ENCODE measurements at regions not wholly inside any gene's neighbourhood (a gene's known extent, or its start where the extent isn't known, plus 50 kb on each side); places are given as distances from the start of the nearest gene placed in this dataset.

DNA sequence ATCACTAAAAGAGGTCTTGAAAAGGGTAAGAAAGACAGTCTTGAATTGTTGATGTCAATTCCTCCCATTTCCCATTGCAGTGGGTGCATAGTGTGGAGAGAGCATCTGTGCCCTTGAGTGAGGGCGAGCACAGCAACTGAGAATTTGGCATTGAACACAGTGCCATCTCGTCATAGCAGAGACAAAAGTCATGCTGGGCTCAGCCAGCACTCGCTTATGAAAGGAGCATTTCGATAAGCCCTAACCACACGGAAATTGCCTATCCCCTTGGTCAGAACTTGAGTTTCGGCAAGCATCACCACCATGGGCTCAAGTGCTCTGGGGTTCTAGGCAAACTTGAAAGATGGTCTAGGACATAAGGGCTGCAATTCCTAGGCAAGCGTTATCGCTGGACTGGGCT lies 712.8 kb upstream of the CDH10 start:
- no peaks in the 10 kb centered on the region for H3K36me3 ChIP-seq (ENCODE audit: insufficient read depth, low read length)
- no peak overlapping the region for H3K4me2 ChIP-seq (ENCODE audit: low read length)
- no TSS peak for BruUV-seq (replicated peaks)
- CTCF ChIA-PET (ENCODE audit: unreplicated experiment) = no interaction called here
- H3K79me2 ChIP-seq (ENCODE audit: insufficient read depth, low read depth, low read length) = no peaks in the 10 kb centered on the region
- H3K9me2 ChIP-seq (ENCODE audit: insufficient read depth, low read length) = no peaks in the 10 kb centered on the region
- no peak overlapping the region for H2AFZ ChIP-seq (ENCODE audit: low read length)
- no peak for DNase-seq (ENCODE audit: low spot score)
- no peaks in the 10 kb centered on the region for H3K4me1 ChIP-seq (ENCODE audit: insufficient read depth, low read length, poor library complexity, severe bottlenecking)
- no peak overlapping the region for H3K4me3 ChIP-seq (ENCODE audit: low read depth, low read length, poor library complexity, severe bottlenecking)
- POLR2A ChIA-PET = no interaction called here
- TF ChIP-seq EZH2phosphoT487 (IDR thresholded peaks at IDR 0.05; ENCODE audit: borderline replicate concordance, low read depth, low read length) = no peak
- TF ChIP-seq, protein P1, sequence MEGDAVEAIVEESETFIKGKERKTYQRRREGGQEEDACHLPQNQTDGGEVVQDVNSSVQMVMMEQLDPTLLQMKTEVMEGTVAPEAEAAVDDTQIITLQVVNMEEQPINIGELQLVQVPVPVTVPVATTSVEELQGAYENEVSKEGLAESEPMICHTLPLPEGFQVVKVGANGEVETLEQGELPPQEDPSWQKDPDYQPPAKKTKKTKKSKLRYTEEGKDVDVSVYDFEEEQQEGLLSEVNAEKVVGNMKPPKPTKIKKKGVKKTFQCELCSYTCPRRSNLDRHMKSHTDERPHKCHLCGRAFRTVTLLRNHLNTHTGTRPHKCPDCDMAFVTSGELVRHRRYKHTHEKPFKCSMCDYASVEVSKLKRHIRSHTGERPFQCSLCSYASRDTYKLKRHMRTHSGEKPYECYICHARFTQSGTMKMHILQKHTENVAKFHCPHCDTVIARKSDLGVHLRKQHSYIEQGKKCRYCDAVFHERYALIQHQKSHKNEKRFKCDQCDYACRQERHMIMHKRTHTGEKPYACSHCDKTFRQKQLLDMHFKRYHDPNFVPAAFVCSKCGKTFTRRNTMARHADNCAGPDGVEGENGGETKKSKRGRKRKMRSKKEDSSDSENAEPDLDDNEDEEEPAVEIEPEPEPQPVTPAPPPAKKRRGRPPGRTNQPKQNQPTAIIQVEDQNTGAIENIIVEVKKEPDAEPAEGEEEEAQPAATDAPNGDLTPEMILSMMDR (conservative IDR thresholded peaks at IDR 0.05; ENCODE audit: low read length) = no peak
- H3K27ac ChIP-seq (ENCODE audit: low read depth, low read length, poor library complexity, severe bottlenecking) = no peak overlapping the region
- no peaks in the 10 kb centered on the region for H4K20me1 ChIP-seq (ENCODE audit: insufficient read depth, low read length)
- H3K9me3 ChIP-seq (ENCODE audit: low read length) = no peaks in the 10 kb centered on the region
- intact Hi-C loops (cut with micrococcal nuclease; ENCODE audit: unreplicated experiment) = no loop called here

DNA sequence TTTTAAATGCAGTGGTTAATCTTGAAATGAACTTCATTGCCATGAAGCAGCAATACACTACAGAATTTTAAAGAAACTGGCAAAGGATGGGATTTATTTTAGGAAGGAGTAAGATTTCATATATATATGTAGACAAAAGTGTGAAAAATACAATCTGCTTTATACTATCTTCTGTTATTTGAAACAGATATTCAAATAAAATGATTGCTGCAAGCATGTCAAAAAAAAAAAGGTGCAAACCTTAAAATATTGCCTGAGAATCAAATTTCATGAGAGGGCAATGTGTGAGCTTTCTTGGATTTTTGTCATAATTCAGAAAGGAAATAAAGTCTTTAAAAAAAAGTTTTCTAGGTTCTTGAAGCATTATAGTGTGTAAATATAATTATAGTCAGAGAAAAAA lies 705.0 kb upstream of the CDH10 start:
- H3K9me2 ChIP-seq (ENCODE audit: insufficient read depth, low read length) = no peaks in the 10 kb centered on the region
- no peaks in the 10 kb centered on the region for H3K79me2 ChIP-seq (ENCODE audit: insufficient read depth, low read depth, low read length)
- no peak overlapping the region for H3K27ac ChIP-seq (ENCODE audit: low read depth, low read length, poor library complexity, severe bottlenecking)
- POLR2A ChIA-PET = no interaction called here
- BruUV-seq (replicated peaks) = no TSS peak
- H3K4me3 ChIP-seq (ENCODE audit: low read depth, low read length, poor library complexity, severe bottlenecking) = no peak overlapping the region
- H3K4me1 ChIP-seq (ENCODE audit: insufficient read depth, low read length, poor library complexity, severe bottlenecking) = no peaks in the 10 kb centered on the region
- H3K36me3 ChIP-seq (ENCODE audit: insufficient read depth, low read length) = no peaks in the 10 kb centered on the region
- H2AFZ ChIP-seq (ENCODE audit: low read length) = no peak overlapping the region
- intact Hi-C loops (cut with micrococcal nuclease; ENCODE audit: unreplicated experiment) = no loop called here
- no peaks in the 10 kb centered on the region for H4K20me1 ChIP-seq (ENCODE audit: insufficient read depth, low read length)
- DNase-seq (ENCODE audit: low spot score) = no peak
- H3K9me3 ChIP-seq (ENCODE audit: low read length) = no peaks in the 10 kb centered on the region
- no peak overlapping the region for H3K4me2 ChIP-seq (ENCODE audit: low read length)
- CTCF ChIA-PET (ENCODE audit: unreplicated experiment) = no interaction called here
- TF ChIP-seq, protein P1 (conservative IDR thresholded peaks at IDR 0.05; ENCODE audit: low read length) = no peak
- TF ChIP-seq EZH2phosphoT487 (IDR thresholded peaks at IDR 0.05; ENCODE audit: borderline replicate concordance, low read depth, low read length) = no peak

DNA sequence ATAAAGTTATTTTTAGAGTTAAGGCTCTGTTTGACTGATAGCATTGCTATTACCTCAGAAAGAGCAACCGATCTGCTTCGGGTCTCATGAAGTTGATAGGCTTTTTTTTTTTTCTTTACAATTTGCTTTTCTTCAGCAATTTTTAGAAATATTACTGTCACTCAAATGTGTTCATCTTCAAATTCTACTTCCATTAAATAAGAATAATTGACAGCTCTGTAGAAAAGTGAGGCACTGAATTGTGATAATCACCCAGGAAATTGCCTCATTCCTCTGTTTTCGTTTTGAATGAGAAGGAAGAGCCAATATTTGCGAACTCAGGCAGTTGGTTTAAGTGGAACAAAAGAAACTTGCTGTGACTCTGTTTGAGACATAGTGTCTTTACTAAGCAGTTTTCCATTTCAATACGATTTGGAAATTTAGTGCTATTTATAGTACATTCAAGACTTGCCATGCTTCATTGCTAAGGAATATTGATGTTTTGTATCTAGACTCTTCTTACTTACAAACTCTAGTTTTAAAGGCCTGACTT lies 700.5 kb upstream of the CDH10 start:
- Histone ChIP-seq H3K79me2 (ENCODE audit: insufficient read depth, low read depth, low read length) (no peaks in the 10 kb centered on the region), H3K4me1 (ENCODE audit: insufficient read depth, low read length, poor library complexity, severe bottlenecking) (no peaks in the 10 kb centered on the region), H2AFZ (ENCODE audit: low read length) (no peak overlapping the region), H3K4me2 (ENCODE audit: low read length) (no peak overlapping the region), H3K9me2 (ENCODE audit: insufficient read depth, low read length) (no peaks in the 10 kb centered on the region), H3K27ac (ENCODE audit: low read depth, low read length, poor library complexity, severe bottlenecking) (no peak overlapping the region), H3K36me3 (ENCODE audit: insufficient read depth, low read length) (no peaks in the 10 kb centered on the region), H4K20me1 (ENCODE audit: insufficient read depth, low read length) (no peaks in the 10 kb centered on the region), H3K9me3 (ENCODE audit: low read length) (no peaks in the 10 kb centered on the region), H3K4me3 (ENCODE audit: low read depth, low read length, poor library complexity, severe bottlenecking) (no peak overlapping the region)
- POLR2A ChIA-PET = no interaction called here
- BruUV-seq (replicated peaks) = no TSS peak
- intact Hi-C loops (cut with micrococcal nuclease; ENCODE audit: unreplicated experiment) = no loop called here
- no peak for DNase-seq (ENCODE audit: low spot score)
- CTCF ChIA-PET (ENCODE audit: unreplicated experiment) = no interaction called here
- TF ChIP-seq, protein P1 (conservative IDR thresholded peaks at IDR 0.05; ENCODE audit: low read length) = no peak
- no peak for TF ChIP-seq EZH2phosphoT487 (IDR thresholded peaks at IDR 0.05; ENCODE audit: borderline replicate concordance, low read depth, low read length)

Data from OCI-LY7 (cell line).